ENCODE measurements at regions not wholly inside any gene's neighbourhood (a gene's known extent, or its start where the extent isn't known, plus 50 kb on each side); places are given as distances from the start of the nearest gene placed in this dataset.
"Not testable (repeated sequence)": the region's sequence is repeated elsewhere in the genome, so short reads cannot be mapped to it uniquely, and the experiment has no call there.

DNA sequence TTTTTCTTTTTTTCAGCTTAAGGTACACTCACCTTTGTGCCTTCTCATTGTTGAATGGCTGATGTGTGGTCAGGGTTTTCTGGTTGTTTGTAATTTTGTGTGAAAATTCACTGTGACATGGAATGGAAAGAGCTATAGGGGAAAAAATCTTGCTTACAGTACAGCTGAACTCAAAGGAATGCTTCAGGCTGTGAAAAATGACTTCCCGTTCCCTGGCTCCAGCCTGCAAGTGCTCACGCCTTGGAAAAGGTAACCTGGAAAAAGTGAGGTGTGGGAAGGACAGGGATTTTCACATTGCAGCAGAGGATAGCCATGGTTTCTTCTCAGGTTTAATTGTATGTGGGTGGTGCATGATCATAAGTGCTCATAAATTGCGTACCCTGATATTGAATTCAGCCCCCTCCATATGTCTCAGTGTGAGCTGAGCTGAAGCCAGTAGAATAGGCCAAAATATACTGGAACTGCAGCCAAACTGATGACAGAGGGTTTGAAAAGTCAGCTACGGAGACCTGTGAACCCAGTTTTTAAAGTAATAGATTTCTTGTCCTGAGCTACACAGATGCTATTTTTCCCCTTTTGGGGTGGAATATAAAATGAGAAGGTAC, 228.7 kb upstream of the RASGRP1 start:
- no peaks in the 10 kb centered on the region for H3F3A ChIP-seq (ENCODE audit: control insufficient read depth, insufficient read depth)
- no peaks in the 10 kb centered on the region for H3K9me2 ChIP-seq (replicated peaks; ENCODE audit: control insufficient read depth, low read length)
- no peaks in the 10 kb centered on the region for H3K9me3 ChIP-seq (ENCODE audit: control insufficient read depth, insufficient read depth, low read length)
- no peak for TF ChIP-seq EZH2phosphoT487 (IDR thresholded peaks at IDR 0.05; ENCODE audit: borderline replicate concordance, low read length)
- TF ChIP-seq, protein P1, sequence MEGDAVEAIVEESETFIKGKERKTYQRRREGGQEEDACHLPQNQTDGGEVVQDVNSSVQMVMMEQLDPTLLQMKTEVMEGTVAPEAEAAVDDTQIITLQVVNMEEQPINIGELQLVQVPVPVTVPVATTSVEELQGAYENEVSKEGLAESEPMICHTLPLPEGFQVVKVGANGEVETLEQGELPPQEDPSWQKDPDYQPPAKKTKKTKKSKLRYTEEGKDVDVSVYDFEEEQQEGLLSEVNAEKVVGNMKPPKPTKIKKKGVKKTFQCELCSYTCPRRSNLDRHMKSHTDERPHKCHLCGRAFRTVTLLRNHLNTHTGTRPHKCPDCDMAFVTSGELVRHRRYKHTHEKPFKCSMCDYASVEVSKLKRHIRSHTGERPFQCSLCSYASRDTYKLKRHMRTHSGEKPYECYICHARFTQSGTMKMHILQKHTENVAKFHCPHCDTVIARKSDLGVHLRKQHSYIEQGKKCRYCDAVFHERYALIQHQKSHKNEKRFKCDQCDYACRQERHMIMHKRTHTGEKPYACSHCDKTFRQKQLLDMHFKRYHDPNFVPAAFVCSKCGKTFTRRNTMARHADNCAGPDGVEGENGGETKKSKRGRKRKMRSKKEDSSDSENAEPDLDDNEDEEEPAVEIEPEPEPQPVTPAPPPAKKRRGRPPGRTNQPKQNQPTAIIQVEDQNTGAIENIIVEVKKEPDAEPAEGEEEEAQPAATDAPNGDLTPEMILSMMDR (IDR thresholded peaks at IDR 0.05; ENCODE audit: low read depth, low read length, poor library complexity, severe bottlenecking), result no peak
- no peaks in the 10 kb centered on the region for H3K79me2 ChIP-seq (ENCODE audit: control insufficient read depth, low read length)
- no peaks in the 10 kb centered on the region for H4K20me1 ChIP-seq (ENCODE audit: control insufficient read depth, insufficient read depth, low read depth, low read length)
- H3K4me2 ChIP-seq (ENCODE audit: low read length), result no peak overlapping the region
- H3K27me3 ChIP-seq (ENCODE audit: control insufficient read depth, low read length), result no peaks in the 10 kb centered on the region
- no peak overlapping the region for H3K4me3 ChIP-seq (ENCODE audit: low read length)
- H3K36me3 ChIP-seq (ENCODE audit: control insufficient read depth, low read length), result no peaks in the 10 kb centered on the region
- H3K4me1 ChIP-seq (ENCODE audit: control insufficient read depth, low read length), result no peaks in the 10 kb centered on the region
- no peak overlapping the region for H3K27ac ChIP-seq (ENCODE audit: low read depth, low read length)

DNA sequence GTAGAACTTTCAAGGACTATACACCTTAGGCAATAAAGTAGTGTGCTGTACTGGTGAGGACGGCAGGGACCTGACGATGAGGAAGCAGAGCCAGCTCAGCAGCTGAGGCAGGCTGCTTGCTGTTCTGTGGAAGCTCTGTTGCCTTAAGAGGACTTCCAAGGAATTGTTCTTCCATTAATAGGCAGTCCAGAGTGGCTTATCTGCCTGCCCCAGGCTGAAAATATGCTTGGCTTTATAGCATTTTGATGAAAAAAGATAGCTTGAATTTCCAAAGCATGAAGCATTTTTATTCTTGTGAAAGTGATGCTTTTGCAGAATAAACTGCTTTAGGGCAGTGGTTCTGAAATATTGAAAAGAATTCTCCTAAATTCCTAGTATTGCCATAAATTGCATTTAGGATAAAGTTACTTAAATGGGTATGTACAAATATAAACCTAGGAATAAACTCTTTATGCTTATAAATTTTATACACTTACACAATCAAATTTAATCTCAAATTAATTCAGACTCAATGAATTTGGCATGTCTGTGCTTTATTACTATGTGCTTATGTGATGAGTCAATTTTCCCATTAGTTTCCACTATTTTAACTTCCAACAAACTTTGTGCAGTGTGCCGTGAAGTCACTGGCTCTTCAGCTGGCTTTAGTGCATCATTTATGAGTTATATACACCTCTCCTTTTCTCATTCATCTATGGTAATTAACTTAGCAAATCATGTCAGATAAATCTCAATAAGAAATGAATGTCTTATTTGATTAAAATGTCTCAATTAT, 231.0 kb upstream of the RASGRP1 start:
- no peaks in the 10 kb centered on the region for H3K36me3 ChIP-seq (ENCODE audit: control insufficient read depth, low read length)
- no peaks in the 10 kb centered on the region for H4K20me1 ChIP-seq (ENCODE audit: control insufficient read depth, insufficient read depth, low read depth, low read length)
- no peak overlapping the region for H3K27ac ChIP-seq (ENCODE audit: low read depth, low read length)
- no peak overlapping the region for H3K4me2 ChIP-seq (ENCODE audit: low read length)
- H3K4me1 ChIP-seq (ENCODE audit: control insufficient read depth, low read length), result no peaks in the 10 kb centered on the region
- H3K27me3 ChIP-seq (ENCODE audit: control insufficient read depth, low read length), result no peaks in the 10 kb centered on the region
- TF ChIP-seq, protein P1 (IDR thresholded peaks at IDR 0.05; ENCODE audit: low read depth, low read length, poor library complexity, severe bottlenecking), result no peak
- TF ChIP-seq EZH2phosphoT487 (IDR thresholded peaks at IDR 0.05; ENCODE audit: borderline replicate concordance, low read length), result no peak
- H3K4me3 ChIP-seq (ENCODE audit: low read length), result no peak overlapping the region
- no peaks in the 10 kb centered on the region for H3F3A ChIP-seq (ENCODE audit: control insufficient read depth, insufficient read depth)
- no peaks in the 10 kb centered on the region for H3K79me2 ChIP-seq (ENCODE audit: control insufficient read depth, low read length)
- H3K9me3 ChIP-seq (ENCODE audit: control insufficient read depth, insufficient read depth, low read length), result no peaks in the 10 kb centered on the region
- no peaks in the 10 kb centered on the region for H3K9me2 ChIP-seq (replicated peaks; ENCODE audit: control insufficient read depth, low read length)

DNA sequence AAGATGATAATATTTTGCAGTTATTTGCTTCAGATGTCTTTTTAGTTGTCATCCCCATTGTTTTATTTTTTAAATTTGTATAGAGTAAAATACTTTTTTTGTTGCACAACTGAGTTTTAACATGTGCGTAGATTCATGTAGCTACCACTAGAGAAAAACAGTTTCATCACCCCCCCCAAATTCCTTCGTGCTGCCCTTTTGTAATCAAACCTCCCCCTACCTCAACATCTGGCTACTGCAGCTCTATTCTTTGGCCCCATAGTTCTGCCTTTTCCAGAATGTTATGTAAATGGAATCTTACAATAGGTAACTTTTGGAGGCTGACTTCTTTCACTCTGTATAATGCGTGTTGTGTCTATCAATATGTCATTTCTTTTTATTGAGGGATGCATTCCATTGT, 232.0 kb upstream of the RASGRP1 start:
- no peaks in the 10 kb centered on the region for H3K79me2 ChIP-seq (ENCODE audit: control insufficient read depth, low read length)
- no peaks in the 10 kb centered on the region for H3K4me1 ChIP-seq (ENCODE audit: control insufficient read depth, low read length)
- H3K27me3 ChIP-seq (ENCODE audit: control insufficient read depth, low read length), result no peaks in the 10 kb centered on the region
- no peak overlapping the region for H3K27ac ChIP-seq (ENCODE audit: low read depth, low read length)
- TF ChIP-seq EZH2phosphoT487 (IDR thresholded peaks at IDR 0.05; ENCODE audit: borderline replicate concordance, low read length), result no peak
- TF ChIP-seq, protein P1 (IDR thresholded peaks at IDR 0.05; ENCODE audit: low read depth, low read length, poor library complexity, severe bottlenecking), result no peak
- no peak overlapping the region for H3K4me3 ChIP-seq (ENCODE audit: low read length)
- no peaks in the 10 kb centered on the region for H3F3A ChIP-seq (ENCODE audit: control insufficient read depth, insufficient read depth)
- H4K20me1 ChIP-seq (ENCODE audit: control insufficient read depth, insufficient read depth, low read depth, low read length), result no peaks in the 10 kb centered on the region
- H3K4me2 ChIP-seq (ENCODE audit: low read length), result no peak overlapping the region
- no peaks in the 10 kb centered on the region for H3K36me3 ChIP-seq (ENCODE audit: control insufficient read depth, low read length)
- no peaks in the 10 kb centered on the region for H3K9me2 ChIP-seq (replicated peaks; ENCODE audit: control insufficient read depth, low read length)
- no peaks in the 10 kb centered on the region for H3K9me3 ChIP-seq (ENCODE audit: control insufficient read depth, insufficient read depth, low read length)

DNA sequence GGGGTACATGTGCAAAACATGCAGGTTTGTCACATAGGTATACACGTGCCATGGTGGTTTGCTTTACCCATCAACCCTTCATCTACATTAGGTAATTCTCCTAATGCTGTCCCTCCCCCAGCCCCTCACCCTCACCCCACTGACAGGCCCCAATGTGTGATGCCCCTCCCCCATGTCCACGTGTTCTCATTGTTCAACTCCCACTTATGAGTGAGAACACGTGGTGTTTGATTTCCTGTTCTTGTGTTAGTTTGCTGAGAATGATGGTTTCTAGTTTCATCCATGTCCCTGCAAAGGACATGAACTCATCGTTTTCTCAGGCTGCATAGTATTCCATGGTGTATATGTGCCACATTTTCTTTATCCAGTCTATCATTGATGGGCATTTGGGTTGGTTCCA, 232.9 kb upstream of the RASGRP1 start:
- H3K4me2 ChIP-seq (ENCODE audit: low read length); H3K4me1 ChIP-seq (ENCODE audit: control insufficient read depth, low read length); H3K79me2 ChIP-seq (ENCODE audit: control insufficient read depth, low read length): not testable (repeated sequence)

DNA sequence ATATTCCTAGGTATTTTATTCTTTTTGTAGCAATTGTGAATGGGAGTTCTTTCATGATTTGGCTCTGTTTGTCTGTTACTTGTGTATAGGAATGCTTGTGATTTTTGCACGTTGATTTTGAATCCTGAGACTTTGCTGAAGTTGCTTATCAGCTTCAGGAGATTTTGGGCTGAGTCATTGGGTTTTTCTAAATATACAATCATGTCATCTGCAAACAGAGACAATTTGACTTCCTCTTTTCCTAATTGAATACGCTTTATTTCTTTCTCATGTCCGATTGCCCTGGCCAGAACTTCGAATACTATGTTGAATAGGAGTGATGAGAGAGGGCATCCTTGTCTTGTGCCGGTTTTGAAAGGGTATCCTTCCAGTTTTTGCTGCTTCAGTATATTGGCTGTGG, 234.6 kb upstream of the RASGRP1 start:
- H4K20me1 ChIP-seq (ENCODE audit: control insufficient read depth, insufficient read depth, low read depth, low read length); H3K9me3 ChIP-seq (ENCODE audit: control insufficient read depth, insufficient read depth, low read length); H3K79me2 ChIP-seq (ENCODE audit: control insufficient read depth, low read length): not testable (repeated sequence)

More for the DNA sequence above, 232.9 kb upstream of the RASGRP1 start:
- H3K9me2 ChIP-seq (replicated peaks; ENCODE audit: control insufficient read depth, low read length); H3K4me3 ChIP-seq (ENCODE audit: low read length); H3F3A ChIP-seq (ENCODE audit: control insufficient read depth, insufficient read depth); H3K27me3 ChIP-seq (ENCODE audit: control insufficient read depth, low read length); H3K36me3 ChIP-seq (ENCODE audit: control insufficient read depth, low read length); H3K9me3 ChIP-seq (ENCODE audit: control insufficient read depth, insufficient read depth, low read length); H3K27ac ChIP-seq (ENCODE audit: low read depth, low read length); H4K20me1 ChIP-seq (ENCODE audit: control insufficient read depth, insufficient read depth, low read depth, low read length): not testable (repeated sequence)

More for the DNA sequence above, 234.6 kb upstream of the RASGRP1 start:
- not testable (repeated sequence) for H3K4me2 ChIP-seq (ENCODE audit: low read length); H3K4me3 ChIP-seq (ENCODE audit: low read length); H3K27ac ChIP-seq (ENCODE audit: low read depth, low read length); H3K36me3 ChIP-seq (ENCODE audit: control insufficient read depth, low read length); H3F3A ChIP-seq (ENCODE audit: control insufficient read depth, insufficient read depth); H3K4me1 ChIP-seq (ENCODE audit: control insufficient read depth, low read length); H3K27me3 ChIP-seq (ENCODE audit: control insufficient read depth, low read length); H3K9me2 ChIP-seq (replicated peaks; ENCODE audit: control insufficient read depth, low read length)
